ENCODE measurements at regions not wholly inside any gene's neighbourhood (a gene's known extent, or its start where the extent isn't known, plus 50 kb on each side); places are given as distances from the start of the nearest gene placed in this dataset.

DNA sequence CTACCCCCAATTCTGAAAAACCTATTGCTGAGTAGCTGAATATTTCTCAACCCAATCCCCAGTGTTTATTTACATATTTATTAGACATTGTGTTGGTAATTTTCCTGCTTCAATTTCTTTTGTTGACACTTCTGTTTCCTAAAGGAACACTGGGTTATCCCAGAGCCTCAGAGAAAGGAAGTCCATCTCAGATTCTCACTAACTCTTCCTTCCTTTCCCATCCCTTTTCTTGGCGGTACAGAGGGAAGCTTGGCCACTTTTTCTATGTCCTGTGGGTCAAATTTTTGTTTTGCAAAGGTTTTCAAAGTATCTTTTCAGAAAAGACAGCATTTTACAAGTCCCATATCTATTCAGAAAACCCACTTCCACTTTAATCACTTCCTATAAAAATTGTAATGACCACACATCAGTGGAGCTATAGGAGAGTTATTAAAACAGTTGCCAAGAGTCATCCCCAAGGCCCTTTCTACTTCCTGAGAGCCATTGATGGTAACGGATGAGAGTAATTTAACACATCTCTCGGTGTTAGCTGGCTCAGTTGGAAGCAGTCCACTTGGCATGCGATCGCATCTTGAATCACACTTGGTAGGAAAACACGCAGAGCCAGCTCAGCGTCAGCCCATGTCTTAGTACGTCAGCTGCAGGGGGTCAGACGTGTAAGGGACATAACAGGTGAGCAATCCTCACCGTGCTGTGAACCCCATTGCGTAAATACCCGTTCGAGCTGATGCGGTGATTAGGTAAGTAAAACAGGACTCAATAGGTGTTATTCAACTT lies 231.1 kb upstream of the ADARB2 start:
- no peak for DNase-seq

DNA sequence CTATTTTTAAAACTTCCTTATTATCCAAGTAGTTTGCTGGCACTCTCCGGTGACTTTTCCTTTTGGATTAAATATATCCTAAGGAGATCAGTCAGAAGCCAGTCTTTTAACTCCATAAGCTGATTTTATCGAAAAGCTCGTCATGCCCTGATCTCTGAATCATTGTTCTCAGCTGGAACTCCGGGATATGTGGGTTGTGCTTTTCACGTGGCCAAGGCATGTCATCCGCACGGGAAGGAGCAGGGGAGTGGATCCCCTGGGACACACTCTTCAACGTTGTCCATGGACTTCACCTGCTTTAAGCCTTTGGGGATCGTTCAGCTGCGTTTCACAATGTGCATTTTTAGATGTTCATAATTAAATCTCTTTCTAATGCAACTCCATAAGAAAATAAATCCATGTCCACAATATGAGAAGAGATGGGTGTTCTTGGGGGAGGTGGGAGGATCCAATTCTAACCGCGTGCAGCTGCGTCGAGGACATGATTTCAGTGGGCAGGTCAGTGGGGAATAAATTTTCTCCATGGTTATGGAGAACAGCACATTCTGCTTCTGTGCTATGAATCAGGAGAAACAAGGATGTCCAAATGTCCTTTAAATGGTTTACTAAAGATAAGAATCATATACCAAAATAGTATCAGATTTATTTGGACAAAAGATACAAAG lies 229.5 kb upstream of the ADARB2 start:
- no peak for DNase-seq

DNA sequence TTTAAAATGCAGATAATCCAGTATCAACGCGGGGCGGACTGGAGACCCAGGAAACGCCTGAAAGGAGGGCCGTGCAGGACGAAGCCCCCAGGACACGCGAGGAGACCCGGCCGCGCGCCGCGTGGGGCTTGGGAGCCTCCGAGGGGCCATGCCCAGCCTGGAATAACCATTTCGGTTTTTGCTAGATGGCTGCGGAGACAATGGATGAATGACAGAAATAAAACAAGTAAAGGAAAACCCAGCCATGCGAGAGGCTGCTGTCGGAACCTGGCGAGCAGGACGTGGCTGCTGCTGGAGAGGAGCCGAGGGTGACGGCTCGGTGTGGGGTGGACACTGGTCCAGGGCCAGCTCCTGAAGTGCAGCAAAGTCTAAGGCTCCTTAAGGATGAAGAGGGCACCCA lies 227.2 kb upstream of the ADARB2 start:
- DNase-seq: no peak

DNA sequence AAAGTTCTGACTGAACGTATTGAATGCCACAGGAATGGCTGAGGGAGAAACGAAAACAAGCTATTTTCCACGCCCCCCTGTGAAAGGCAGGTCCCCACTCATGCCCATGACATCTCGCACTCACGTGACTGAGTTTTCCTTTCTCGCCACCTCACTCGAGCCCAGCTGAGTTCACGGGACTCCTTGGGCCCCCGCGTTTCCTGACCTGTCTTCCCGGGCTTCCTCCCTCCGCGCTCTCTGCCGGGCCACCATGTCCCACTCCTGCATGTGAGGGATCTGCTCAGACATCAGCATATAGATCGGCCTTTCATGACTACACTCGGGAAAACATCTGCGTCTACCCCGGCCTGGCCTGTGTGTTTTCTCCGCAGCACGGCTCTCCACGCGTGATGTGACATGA lies 226.0 kb upstream of the ADARB2 start:
- DNase-seq: no peak

DNA sequence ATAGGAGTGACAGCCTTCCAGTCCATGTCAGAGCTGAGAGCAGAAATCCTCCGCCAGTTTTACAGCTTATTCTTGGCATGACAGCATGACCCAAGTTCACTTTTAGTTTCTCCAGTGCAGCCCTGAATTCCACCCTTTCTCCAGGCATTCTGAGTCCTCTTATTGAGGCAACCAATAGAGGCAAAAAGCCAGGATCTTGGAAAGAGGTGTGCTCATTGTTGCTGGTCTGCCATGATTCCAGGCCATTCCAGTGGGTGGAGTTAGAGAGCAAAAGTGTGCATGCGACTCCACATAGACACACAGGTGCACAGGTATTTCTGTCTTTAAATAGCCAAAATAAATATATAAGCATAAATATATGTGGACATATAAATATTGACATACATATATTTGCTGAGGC lies 224.7 kb upstream of the ADARB2 start:
- DNase-seq: no peak

DNA sequence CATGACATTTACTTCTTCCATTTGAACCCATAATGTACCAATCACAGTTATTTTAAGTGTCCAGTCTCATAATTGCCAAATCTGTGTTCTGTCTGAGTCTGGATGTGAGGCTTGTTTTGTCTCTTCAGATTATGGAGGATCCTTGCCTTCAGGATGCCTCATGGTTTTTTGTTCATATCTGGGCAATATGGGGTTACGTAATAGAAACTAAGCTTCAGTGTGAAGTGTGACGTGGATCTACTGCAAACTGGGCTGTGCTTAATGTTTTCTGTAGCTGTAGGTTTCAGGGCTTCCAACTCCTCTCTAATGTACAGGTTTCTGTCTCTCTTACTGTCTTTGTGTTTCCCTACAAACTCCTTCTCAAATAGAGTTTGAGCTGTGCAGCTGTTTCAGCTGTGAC lies 223.7 kb upstream of the ADARB2 start:
- DNase-seq: no peak

DNA sequence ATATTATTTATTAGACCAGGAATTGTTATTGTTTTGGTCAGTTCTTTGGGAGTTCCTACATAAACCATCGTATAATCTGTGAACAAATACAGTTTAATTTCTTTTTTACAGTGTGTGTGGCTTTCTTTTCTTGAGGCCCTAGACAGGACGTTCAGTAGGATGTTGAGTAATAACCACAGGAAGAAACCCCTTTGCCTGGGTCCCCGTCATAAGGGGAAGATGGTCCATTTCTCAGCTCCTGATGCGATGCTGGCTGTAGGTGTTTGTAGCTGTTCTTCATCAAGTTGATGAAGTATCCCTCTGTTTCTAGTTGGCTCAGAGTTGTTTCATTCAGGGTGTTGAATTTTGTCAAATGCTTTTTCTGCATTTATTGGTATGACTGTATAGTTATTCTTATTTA lies 219.7 kb upstream of the ADARB2 start:
- DNase-seq: no peak

DNA sequence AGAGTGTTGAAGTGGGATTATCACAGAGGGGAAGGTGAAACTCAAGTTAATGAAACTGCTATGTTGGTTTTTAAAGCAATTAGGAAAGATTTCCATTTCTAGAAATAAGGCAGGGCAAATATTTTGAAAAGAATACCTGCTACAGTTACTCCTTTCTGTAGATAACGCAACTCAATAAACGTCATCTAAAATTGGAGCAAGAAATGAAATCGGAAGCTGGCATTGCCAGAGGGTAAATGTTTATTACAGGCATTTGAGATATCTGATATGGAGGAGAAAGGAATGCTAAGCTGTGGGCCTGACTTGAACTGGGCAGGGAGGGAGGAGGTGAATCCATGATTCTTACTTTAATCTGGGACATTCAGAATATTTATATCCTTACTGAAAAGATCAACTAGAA lies 217.0 kb upstream of the ADARB2 start:
- no peak for DNase-seq

DNA sequence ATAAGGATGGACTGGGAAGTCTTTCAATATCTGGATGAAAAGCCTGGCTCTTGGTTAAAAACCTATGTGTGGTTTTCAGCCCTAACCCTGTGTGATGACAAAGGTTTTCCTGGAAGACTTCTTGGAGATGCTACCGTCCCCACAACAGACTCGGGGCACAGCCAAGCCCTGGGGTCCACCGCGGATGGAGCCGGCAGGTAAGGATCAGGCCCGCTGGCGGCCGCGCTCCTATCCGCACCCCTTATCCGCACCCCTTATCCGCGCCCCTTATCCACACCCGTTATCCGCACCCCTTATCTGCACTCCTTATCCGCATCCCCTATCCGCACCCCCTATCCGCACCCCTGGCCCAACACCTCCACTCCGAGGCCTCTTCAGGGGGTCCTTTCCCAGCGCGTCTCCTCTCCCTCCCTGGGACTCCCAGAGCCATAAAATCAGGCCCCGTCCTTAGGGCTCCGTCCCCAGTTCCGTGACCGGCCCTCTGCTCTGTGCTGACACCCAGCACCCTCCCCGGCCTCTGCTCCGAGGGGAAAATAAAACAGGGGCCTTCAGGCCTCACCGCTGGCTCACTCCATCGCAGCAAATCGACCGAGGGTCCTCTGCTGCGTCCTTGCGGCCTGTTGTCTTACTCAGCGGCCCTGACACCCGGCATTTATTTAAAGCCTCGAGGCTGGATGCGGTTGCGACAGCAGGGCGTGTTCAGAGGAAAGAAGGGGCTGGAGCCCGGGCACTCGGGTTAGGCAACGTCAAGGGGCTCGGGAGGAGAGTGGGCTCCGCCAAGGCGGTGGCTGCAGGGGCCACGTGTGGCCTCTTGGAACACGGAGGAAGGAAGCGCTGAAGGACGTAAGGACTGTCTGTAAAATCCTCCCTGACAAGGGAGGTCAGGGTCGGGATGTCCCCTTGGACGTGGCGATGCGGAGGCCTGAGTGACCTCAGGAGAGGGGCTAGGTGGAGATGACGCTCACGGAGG lies 215.1 kb upstream of the ADARB2 start:
- no peak for DNase-seq

DNA sequence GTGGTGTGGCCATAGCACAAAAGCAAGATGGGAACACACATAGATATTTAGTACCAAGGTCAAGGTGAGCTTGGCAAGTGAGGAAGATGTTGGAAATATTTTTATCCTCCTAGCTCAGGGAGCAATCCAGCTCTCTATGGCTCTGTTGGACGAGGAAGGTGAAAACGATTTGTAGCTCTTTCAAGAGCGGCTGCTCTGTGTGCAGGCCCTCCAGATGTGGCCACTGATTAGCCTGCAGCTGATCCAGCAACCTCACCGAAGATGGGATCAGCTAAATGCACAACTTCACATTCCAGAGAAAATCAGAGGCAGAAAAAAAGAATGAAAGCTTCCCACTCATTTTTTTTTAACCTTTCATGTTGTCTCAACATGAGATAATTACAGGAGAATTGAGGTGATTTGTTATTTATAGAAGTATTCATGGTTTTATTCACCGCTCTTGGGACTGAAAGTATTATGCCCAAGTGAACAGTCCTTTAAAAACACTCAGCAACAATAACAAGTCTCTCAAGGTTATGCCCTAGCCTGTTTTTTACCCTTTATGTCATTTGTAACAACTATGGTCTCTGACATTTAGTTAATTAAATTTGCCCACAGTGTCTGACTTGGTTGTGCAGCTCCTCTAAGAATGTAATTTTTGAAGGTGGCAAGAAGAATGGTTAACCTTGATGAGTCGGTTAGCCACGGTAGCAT lies 213.6 kb upstream of the ADARB2 start:
- DNase-seq: no peak

DNA sequence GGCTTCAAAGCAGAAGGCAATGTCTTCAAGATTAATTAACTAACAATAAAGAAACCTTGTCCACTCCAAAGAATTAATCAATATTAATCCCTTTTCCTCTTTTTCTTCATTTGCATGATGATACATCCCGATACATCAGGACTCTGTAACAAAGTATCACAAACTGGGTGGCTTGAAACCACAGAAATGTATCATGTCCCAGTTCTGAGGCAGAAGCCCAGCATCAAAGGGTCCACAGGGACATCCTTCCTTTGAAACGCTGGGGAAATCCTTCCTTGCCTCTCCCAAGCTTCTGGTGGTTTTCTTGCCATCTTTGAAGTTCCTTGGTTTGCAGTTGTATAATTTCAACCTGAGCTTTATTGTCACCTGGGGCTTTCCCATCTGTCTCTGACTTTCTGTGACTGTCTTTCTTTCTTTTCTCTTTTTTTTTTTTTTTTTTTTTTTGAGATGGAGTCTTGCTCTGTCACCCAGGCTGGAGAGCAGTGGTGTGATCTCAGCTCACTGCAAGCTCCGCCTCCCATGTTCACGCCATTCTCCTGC lies 210.2 kb upstream of the ADARB2 start:
- no peak for DNase-seq

DNA sequence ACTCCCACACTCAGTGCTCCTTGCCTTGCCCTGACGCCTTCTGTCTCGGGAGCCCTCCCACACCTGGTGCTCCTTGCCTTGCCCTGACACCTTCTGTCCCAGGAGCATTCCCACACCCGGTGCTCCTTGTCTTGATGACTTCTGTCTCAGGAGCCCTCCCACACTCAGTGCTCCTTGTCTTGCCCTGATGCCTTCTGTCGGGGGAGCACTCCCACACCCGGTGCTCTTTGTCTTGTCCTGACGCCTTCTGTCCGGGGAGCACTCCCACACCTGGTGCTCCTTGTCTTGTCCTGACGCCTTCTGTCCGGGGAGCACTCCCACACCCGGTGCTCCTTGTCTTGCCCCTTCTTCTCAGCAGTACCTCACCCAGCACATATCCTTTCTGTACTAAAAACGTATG lies 207.2 kb upstream of the ADARB2 start:
- no peak for DNase-seq

DNA sequence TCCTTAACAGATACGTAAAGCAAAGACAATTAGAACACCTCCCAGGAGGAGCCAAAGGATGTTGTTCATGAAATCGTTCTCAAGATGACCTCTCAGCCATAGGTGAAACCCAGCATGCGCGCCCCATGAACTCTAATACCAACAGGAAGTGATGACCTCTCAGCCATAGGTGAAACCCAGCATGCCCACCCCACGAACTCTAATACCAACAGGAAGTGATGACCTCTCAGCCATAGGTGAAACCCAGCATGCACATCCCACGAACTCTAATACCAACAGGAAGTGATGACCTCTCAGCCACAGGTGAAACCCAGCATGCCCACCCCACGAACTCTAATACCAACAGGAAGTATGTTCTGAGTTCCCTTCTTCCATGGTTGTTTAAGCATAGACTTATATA lies 205.2 kb upstream of the ADARB2 start:
- no peak for DNase-seq

DNA sequence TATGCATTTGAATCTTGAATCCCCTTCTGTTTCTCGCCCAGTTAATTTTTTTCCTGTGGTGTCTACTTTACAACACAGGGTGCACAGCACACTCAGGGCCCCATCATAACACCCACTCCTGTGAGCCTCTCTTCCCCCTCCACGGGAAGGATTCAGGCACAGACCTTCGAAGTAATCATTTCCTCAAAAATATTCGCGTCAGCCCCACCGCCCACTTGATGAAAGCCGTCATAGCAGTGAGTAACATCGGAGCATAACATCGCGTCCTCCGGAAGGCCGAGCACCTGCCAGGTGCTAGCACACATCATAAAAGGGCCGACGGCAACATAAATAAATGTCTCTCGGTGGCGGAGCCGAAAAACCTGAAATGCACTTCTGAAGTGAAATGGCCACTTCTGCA lies 201.7 kb upstream of the ADARB2 start:
- no peak for DNase-seq

DNA sequence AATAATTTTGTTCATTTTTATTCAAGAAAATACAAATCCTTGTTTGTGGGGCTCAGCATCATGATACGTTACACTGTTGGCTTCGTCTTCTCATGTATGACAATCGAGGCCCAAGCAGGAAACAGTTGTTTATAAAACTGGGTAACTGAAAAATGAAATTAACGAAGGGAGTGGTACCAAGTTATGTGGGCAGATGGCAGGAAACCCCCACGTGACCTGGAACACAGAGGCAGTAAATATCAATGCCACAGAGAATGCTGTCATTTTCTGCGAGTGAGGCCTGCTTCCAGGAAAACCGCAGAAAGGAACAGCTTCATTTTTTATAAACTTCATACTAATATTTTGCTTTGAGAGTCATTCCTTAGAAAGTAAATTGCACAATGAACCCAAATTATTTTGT lies 201.0 kb upstream of the ADARB2 start:
- DNase-seq: no peak

DNA sequence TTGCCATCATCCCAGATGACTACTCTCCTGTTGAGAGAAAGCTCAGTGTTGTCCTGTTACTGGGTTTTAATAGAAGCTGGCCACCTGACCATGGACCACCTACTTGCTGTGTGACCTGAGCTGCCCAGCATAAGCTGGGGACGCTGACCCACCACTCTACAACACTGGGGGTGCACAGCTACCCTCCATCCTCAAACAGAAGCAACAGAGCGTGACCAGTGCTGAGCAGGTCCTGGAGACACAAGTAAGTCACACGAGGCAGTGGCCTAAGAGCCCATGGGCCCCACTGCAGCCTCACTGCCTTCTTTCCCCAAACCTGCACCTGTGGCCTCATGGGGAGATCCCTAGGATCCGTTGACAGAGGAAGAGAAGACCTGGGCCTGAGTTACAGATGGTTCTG lies 198.6 kb upstream of the ADARB2 start:
- no peak for DNase-seq

DNA sequence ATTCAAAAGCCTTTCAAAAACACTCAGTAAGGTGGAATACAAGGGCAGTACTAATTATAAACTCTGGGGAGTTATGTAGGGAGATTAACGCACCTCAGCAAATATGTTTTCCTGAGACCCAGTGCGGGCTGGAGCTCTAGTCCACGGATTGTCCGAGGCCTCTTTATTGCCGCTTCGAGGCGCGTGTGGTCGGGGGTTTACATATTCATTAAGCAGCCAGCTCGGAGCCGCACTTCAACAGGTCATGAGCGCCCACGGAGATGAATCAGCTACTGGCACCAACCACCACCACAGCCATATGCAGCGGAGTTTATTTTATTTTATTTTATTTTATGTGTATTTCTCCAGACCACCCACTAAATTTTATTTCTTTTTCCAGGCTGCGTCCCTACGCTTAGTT lies 195.9 kb upstream of the ADARB2 start:
- no peak for DNase-seq

DNA sequence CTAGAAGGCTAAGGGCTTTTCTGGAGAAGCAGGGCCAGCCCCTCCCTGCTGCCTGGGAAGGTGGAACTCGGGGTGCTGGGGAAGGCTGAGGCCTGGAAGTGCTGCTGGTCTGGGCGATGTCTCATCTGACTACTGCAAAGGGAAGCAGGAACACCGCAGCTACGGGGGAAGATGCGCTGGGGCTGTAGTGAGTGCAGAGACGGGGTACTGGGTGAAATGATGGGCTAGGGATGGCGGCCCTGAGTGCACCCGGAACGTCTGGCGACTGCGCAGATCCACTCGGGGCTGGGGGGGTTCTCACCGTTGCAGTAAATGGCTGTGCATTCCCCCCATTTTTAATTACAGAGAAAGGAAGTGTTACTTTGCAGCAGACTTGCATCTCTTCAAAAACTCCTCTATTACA lies 195.4 kb upstream of the ADARB2 start:
- DNase-seq: no peak

DNA sequence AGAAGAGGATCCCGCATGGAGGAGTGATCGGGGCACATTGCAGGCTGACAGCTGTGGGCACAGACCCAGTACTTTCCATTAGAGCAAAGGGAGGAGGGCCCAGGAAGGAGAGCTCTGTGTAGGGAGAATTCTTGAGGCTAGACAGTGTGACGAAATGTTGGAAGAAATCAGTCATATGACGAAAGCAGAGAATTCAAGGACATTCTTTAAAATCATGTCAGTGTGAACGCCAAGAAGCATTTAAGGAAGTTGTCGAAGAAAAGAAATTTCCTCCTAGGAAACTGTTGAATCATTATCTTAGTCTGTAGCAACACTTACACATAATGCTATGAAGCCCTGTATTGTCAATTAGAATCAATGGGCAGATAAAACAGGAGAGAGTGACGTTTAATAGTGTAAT lies 191.3 kb upstream of the ADARB2 start:
- DNase-seq: no peak

DNA sequence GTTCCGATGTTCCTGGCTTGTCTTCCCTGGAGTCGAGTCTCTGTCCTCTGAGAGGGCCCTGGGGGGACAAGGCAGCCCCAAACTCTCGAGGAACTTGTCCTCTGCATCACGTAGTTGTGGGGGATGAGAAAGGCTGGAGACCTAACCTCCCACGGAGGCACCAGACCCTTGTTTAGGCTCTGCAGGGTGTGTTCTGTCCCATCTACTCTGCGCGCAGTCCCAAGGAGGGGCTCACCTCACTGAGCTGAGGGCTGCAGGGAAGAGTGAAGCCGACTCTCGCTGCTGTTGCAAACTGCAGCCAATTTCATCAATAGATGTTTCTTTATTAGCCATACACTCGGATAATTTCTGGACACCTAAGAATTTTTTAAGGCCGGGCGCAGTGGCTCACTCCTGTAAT lies 186.7 kb upstream of the ADARB2 start:
- no peak for DNase-seq

DNA sequence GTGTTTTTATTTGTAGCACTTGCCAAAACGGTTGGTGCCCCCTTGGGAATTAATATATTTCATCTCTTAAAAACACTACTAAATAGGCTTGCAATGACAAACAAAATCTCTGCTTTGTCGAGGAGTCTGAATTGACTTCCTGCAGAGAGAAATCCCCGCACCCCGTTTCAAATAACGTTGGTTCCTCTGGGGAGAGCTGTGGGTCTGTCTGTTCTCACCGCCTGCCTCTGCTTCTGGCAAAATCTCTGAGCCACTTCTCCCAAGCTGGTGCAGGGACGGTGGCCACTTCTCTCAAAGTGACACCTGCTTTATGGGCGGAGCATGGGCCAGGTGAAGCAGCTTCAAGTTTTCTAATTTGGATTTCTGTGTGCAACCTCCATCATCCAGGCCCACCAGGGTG lies 186.3 kb upstream of the ADARB2 start:
- DNase-seq: no peak

DNA sequence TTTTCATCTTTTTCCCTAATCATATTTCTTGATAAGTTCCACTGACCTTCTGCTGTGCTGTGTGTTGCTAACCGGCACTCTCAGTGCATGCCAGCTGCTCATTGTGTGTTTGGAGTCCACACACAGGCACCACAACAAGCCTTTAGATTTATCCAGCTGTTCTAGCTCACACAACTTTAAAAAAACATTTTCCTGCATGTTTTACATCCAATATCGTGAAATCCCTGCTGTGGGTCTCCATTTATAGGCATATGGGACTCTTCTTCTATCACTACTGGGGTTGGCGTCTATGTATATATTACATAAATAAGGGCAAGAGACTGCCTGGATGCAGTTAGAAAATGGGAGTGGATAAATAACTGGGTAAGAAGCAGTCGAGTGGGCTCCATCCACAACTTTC lies 183.6 kb upstream of the ADARB2 start:
- DNase-seq: no peak

DNA sequence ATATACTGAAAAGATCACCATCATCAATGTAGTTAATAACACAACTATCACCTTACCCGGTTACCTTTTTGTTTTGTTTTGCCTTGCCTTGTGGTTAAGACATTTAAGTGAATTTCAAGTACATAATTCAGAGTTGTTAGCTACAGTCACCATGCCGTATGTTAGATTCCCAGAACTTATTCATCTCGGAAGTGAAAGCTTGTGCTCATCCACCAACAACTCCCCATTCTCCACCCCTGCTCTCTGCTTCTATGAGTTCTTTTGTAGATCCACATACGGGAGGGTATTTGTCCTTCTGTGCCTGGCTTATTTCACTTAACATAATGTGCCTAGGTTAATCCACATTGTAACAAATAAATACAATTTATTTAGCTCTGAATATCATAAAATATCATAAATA lies 182.8 kb upstream of the ADARB2 start:
- DNase-seq: no peak
